ENCODE measurements at regions not wholly inside any gene's neighbourhood (a gene's known extent, or its start where the extent isn't known, plus 50 kb on each side); places are given as distances from the start of the nearest gene placed in this dataset.

- no peak for TF ChIP-seq CTCF (IDR thresholded peaks at IDR 0.05)
- TF ChIP-seq EZH2phosphoT487 (IDR thresholded peaks at IDR 0.05; ENCODE audit: borderline replicate concordance, low read depth), result no peak
- no peak for TF ChIP-seq SMC3 (IDR thresholded peaks at IDR 0.05; ENCODE audit: low read depth, low read length)
- no peak for TF ChIP-seq RCOR1 (IDR thresholded peaks at IDR 0.05; ENCODE audit: low read length)
These were observed 79.7 kb upstream of the DISP3 start for GRCh38 chr1:11399250-11399649.
